Naive B cell (primary cell): ENCODE measurements at regions not wholly inside any gene's neighbourhood (a gene's known extent, or its start where the extent isn't known, plus 50 kb on each side); places are given as distances from the start of the nearest gene placed in this dataset.

ENCODE experiments used
- ATAC-seq, 2 donors: fragments of 150-1000 bp; cut with Tn5 transposase; 2 replicates each; pipeline ENCODE4 v1.10.0; 2021; ENCODE audit warnings: low read depth in 2 of 2, mild to moderate bottlenecking in 2 of 2, moderate library complexity in 2 of 2
- DNase-seq: peaks from one replicate; pipeline ENCODE4 v3.0.0; 2022
- H3K27ac Mint-ChIP-seq, 6 donors: one replicate each; pipeline ENCODE4 v1.8.0; 2020 to 2022; ENCODE audit warnings: mild to moderate bottlenecking in 6 of 6, mixed read lengths in 6 of 6, moderate library complexity in 5 of 6, inconsistent platforms in 2 of 6
- H3K27me3 Mint-ChIP-seq, 3 donors: one replicate each; pipeline ENCODE4 v1.8.0; 2021 to 2022; ENCODE audit warnings: mixed read lengths in 3 of 3, mild to moderate bottlenecking in 1 of 3
- H3K36me3 Mint-ChIP-seq, 2 donors: one replicate each; pipeline ENCODE4 v1.8.0; 2020 to 2022; ENCODE audit warnings: mixed read lengths in 2 of 2, inconsistent platforms in 1 of 2, mild to moderate bottlenecking in 1 of 2
- H3K4me1 Mint-ChIP-seq, 3 donors: one replicate each; pipeline ENCODE4 v1.8.0; 2020 to 2022; ENCODE audit warnings: mixed read lengths in 3 of 3, inconsistent platforms in 1 of 3, mild to moderate bottlenecking in 1 of 3, moderate library complexity in 1 of 3
- H3K4me3 Mint-ChIP-seq, 8 donors: one replicate each; pipeline ENCODE4 v1.8.0; 2020 to 2022; ENCODE audit warnings: mild to moderate bottlenecking in 8 of 8, mixed read lengths in 8 of 8, moderate library complexity in 8 of 8, inconsistent platforms in 2 of 8
- H3K9me3 Mint-ChIP-seq, 7 donors: one replicate each; pipeline ENCODE4 v1.8.0; 2020 to 2022; ENCODE audit warnings: mixed read lengths in 7 of 7, mild to moderate bottlenecking in 5 of 7, inconsistent platforms in 2 of 7, moderate library complexity in 1 of 7

DNA sequence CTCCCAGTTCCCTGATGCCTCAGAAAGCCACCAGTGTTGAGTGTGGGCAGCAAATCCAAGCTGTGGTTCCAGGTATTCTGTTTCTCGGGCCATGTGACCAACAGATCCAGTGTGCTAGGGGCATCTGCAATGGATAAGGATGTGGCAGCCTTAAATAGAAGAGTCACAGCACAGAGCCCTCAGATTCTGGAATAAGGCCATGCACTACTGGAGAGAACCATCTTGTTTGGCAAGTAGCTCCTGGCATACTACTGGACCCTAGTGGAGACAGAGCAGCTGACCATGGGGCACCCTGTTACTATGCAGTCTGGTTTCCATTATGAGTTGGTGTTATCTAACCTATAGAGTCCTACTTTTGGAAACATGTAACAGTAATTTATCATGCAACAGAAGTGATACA is 53.3 kb upstream of the ZBTB7C start:
- Mint-ChIP-seq H3K27me3 (peaks cover 30 to 44% (median 36%) of the 10 kb centered on the region in 3 donors), H3K27ac (no peak overlapping the region), H3K4me3 (no peak overlapping the region), H3K4me1 (no peaks in the 10 kb centered on the region), H3K36me3 (no peaks in the 10 kb centered on the region), H3K9me3 (no peaks in the 10 kb centered on the region)
- ATAC-seq: no peak
- no peak for DNase-seq

DNA sequence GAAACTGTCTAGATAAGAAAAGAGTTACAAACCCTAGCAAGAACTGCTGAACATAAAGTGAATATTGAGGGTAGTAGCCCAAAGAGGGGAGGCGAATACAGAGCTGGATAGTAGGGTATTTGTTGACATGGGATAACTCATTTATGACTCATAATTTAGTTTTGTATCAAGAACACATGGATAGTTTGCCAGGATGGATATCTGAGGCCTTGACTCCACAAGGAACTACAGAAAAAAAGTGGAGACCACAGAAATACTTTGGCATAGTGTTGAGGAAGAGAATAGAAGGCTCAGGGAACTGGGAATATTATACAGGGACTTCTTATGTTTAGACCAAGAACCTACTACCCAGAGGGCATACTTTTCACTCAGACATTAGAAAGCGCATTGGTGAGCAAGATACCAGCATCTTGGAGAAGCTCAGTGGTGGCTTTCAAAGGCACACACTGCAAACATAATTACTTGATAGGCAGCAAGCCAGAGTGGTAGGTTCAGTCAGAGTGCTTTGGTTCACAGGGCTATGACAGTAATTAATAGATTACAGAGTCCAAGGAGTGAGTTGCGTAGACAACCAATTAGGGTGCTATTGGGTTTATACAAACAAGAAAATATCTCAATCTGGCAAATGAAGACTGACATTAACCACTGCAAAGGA is 51.9 kb upstream of the ZBTB7C start:
- no peak for DNase-seq
- Mint-ChIP-seq H3K4me3 (no peak overlapping the region), H3K27ac (no peak overlapping the region), H3K9me3 (peaks cover 0 to 2% (median 0%) of the 10 kb centered on the region in 7 donors), H3K27me3 (peaks cover 35 to 46% (median 45%) of the 10 kb centered on the region in 3 donors), H3K36me3 (no peaks in the 10 kb centered on the region), H3K4me1 (no peaks in the 10 kb centered on the region)
- ATAC-seq: no peak

DNA sequence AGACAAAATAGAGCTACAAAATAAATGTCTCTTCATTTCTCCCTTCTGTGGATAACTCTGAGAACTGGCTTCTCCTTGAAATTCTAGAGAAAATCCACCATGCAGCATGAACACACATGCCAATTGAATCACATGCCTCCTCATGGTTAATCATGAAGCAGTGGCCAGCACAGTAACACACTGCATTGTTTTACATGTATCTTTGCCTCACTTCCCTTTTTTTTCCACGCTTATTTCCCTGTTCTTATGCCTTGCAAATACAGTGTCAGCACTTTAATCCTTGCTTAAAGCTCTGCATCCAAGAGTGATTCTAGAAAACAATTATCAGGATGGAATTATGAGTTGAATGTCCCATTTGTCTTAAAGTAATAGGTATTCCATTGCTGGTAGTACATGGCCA is 50.3 kb upstream of the ZBTB7C start:
- Mint-ChIP-seq H3K27me3 (peaks cover 41 to 54% (median 43%) of the 10 kb centered on the region in 3 donors), H3K36me3 (no peaks in the 10 kb centered on the region), H3K9me3 (peaks cover 0 to 2% (median 0%) of the 10 kb centered on the region in 7 donors), H3K27ac (no peak overlapping the region), H3K4me1 (no peaks in the 10 kb centered on the region), H3K4me3 (no peak overlapping the region)
- ATAC-seq (no peak), DNase-seq (no peak)

DNA sequence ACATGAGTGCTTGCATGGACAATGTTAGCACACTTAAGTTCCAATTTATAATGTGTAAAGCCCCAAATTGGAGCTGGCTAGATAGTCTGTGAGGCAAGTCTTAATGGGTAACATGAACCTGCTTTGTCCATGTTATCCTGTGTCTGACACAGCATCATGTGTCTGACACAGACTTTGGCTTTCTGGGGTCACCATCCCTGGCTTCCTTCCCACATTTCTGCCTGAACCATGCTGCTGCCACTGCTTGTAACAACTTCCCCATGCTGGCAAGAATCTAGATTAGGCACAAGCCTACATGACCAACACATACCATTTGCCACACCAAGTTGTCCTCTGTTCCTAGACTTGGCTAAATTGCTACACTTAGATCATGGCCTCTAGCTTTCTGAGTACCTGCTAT is 49.8 kb upstream of the ZBTB7C start:
- DNase-seq (no peak), ATAC-seq (no peak)
- no peak overlapping the region for H3K27ac Mint-ChIP-seq
- no peak overlapping the region for H3K4me3 Mint-ChIP-seq
- H3K27me3 Mint-ChIP-seq: peaks cover 43 to 55% (median 46%) of the 10 kb centered on the region in 3 donors
- H3K36me3 Mint-ChIP-seq: no peaks in the 10 kb centered on the region
- H3K9me3 Mint-ChIP-seq: peaks cover 0 to 2% (median 0%) of the 10 kb centered on the region in 7 donors
- no peaks in the 10 kb centered on the region for H3K4me1 Mint-ChIP-seq
